GM13977 (cell line): ENCODE measurements at regions not wholly inside any gene's neighbourhood (a gene's known extent, or its start where the extent isn't known, plus 50 kb on each side); places are given as distances from the start of the nearest gene placed in this dataset.

Source experiments
- DNase-seq: peaks from one replicate; pipeline ENCODE4 v3.0.0; 2012; ENCODE audit warnings: low spot score
- CTCF ChIP-seq: IDR thresholded peaks from 2 replicates; pipeline ENCODE4 v1.5.1; 2012; ENCODE audit warnings: mild to moderate bottlenecking, control low read depth; ENCODE audit not compliant: insufficient read depth; ENCODE audit errors: extremely low read depth, missing control alignments
- in situ Hi-C: fragments of 300-500 bp; cut with MboI; formaldehyde crosslinking; loops from one replicate; pipeline ENCODE4 v1.12.0; 2022; ENCODE audit warnings: low sequenced_read_pairs, low pct_unique_long_range_greater_than_20kb, mixed read lengths, inconsistent platforms; ENCODE audit not compliant: unreplicated experiment

- in situ Hi-C loops, result no loop called here
- DNase-seq, result no peak
Observed at GRCh38 chr16:6527646-6528045, 805.0 kb upstream of the RBFOX1 start.

GRCh38 chr16:6524501-6524900 is 808.1 kb upstream of the RBFOX1 start:
- in situ Hi-C loops, result no loop called here
- no peak for TF ChIP-seq CTCF
- DNase-seq, result no peak

More at GRCh38 chr16:6527646-6528045, 805.0 kb upstream of the RBFOX1 start:
- TF ChIP-seq CTCF, result no peak

- DNase-seq, result no peak
- in situ Hi-C loops, result no loop called here
- TF ChIP-seq CTCF, result no peak
Observed at GRCh38 chr16:6517020-6517720, 815.5 kb upstream of the RBFOX1 start.

GRCh38 chr16:6512512-6512911 is 820.1 kb upstream of the RBFOX1 start:
- in situ Hi-C loops, result no loop called here
- no peak for TF ChIP-seq CTCF
- no peak for DNase-seq

- no peak for TF ChIP-seq CTCF
- in situ Hi-C loops, result no loop called here
- no peak for DNase-seq
Observed at GRCh38 chr16:6510261-6510660, 822.4 kb upstream of the RBFOX1 start.

GRCh38 chr16:6499413-6499812 is 833.2 kb upstream of the RBFOX1 start:
- TF ChIP-seq CTCF, result no peak
- in situ Hi-C loops, result no loop called here
- no peak for DNase-seq
